GM19351 (cell line): ENCODE measurements at regions not wholly inside any gene's neighbourhood (a gene's known extent, or its start where the extent isn't known, plus 50 kb on each side); places are given as distances from the start of the nearest gene placed in this dataset.

Experiments
- ATAC-seq: cut with Tn5 transposase; IDR thresholded peaks from one replicate; pipeline ENCODE4 v1.9.1; 2021; ENCODE audit warnings: mild to moderate bottlenecking, moderate library complexity; ENCODE audit not compliant: unreplicated experiment

GRCh38 chr15:35757361-35757760 is 211.4 kb upstream of the DPH6 start:
- no peak for ATAC-seq

- no peak for ATAC-seq
Measured at GRCh38 chr15:35757765-35758164, 211.8 kb upstream of the DPH6 start.

GRCh38 chr15:35764661-35765519 is 218.9 kb upstream of the DPH6 start:
- no peak for ATAC-seq

- ATAC-seq, result no peak
Measured at GRCh38 chr15:35768949-35769348, 223.0 kb upstream of the DPH6 start.

- no peak for ATAC-seq
Measured at GRCh38 chr15:35769656-35770055, 223.7 kb upstream of the DPH6 start.

GRCh38 chr15:35771746-35772442 is 225.9 kb upstream of the DPH6 start:
- ATAC-seq, result no peak

GRCh38 chr15:35774653-35775052 is 228.7 kb upstream of the DPH6 start:
- no peak for ATAC-seq

GRCh38 chr15:35775471-35775870 is 229.5 kb upstream of the DPH6 start:
- no peak for ATAC-seq

GRCh38 chr15:35777061-35777460 is 231.1 kb upstream of the DPH6 start:
- no peak for ATAC-seq

- ATAC-seq, result no peak
Measured at GRCh38 chr15:35783203-35783602, 237.2 kb upstream of the DPH6 start.

- no peak for ATAC-seq
Measured at GRCh38 chr15:35784745-35785144, 238.8 kb upstream of the DPH6 start.

- no peak for ATAC-seq
Measured at GRCh38 chr15:35810007-35810406, 264.0 kb upstream of the DPH6 start.

- ATAC-seq, result no peak
Measured at GRCh38 chr15:35813573-35813972, 267.6 kb upstream of the DPH6 start.

GRCh38 chr15:35818846-35819245 is 272.9 kb upstream of the DPH6 start:
- no peak for ATAC-seq

GRCh38 chr15:35822153-35822552 is 276.2 kb upstream of the DPH6 start:
- ATAC-seq, result no peak

GRCh38 chr15:35827141-35827540 is 281.2 kb upstream of the DPH6 start:
- ATAC-seq, result no peak

GRCh38 chr15:35827911-35828310 is 281.9 kb upstream of the DPH6 start:
- ATAC-seq, result no peak

- no peak for ATAC-seq
Measured at GRCh38 chr15:35833581-35833980, 287.6 kb upstream of the DPH6 start.

- no peak for ATAC-seq
Measured at GRCh38 chr15:35834216-35834830, 288.4 kb upstream of the DPH6 start.

GRCh38 chr15:35834866-35835265 is 288.9 kb upstream of the DPH6 start:
- ATAC-seq, result no peak

- no peak for ATAC-seq
Measured at GRCh38 chr15:35838424-35839111, 292.6 kb upstream of the DPH6 start.
